GM12878 (cell line): ENCODE measurements at regions not wholly inside any gene's neighbourhood (a gene's known extent, or its start where the extent isn't known, plus 50 kb on each side); places are given as distances from the start of the nearest gene placed in this dataset.

Experiments used
- ATAC-seq: fragments of 200-7000 bp; cut with Tn5 transposase; 3 replicates; pipeline ENCODE4 v1.9.1; 2020; ENCODE audit warnings: mild to moderate bottlenecking, moderate library complexity
- BruUV-seq: library from RNA; stranded (reverse); fragments of 400-500 nt; replicated peaks from 2 replicates; lab custom pipeline; 2021; lab: Mats Ljungman, UMichigan
- CTCF ChIA-PET: fragments of 300-600 bp; sonication (Branson Sonifier 250); formaldehyde crosslinking; extraction: SDS; loops from one replicate; lab custom pipeline; 2021; ENCODE audit warnings: inconsistent platforms; lab: Yijun Ruan, JAX
- POLR2A ChIA-PET: fragments of 350-600 bp; formaldehyde crosslinking; extraction: SDS; loops from one replicate; lab custom pipeline; 2021; ENCODE audit warnings: inconsistent platforms; lab: Charles Lee
- RAD21 ChIA-PET: fragments of 300-600 bp; sonication (Branson Sonifier 250); formaldehyde crosslinking; loops from one replicate; lab custom pipeline; 2023; ENCODE audit warnings: antibody characterized with exemption; ENCODE audit not compliant: unreplicated experiment; lab: Charles Lee
- SMC1A ChIA-PET: fragments of 300-600 bp; sonication (Branson Sonifier 250); formaldehyde crosslinking; loops from one replicate; lab custom pipeline; 2023; ENCODE audit not compliant: unreplicated experiment, uncharacterized antibody; lab: Charles Lee
- DNase-seq: peaks from one replicate; pipeline ENCODE4 v3.0.0-alpha.2; 2011; ENCODE audit warnings: low read depth, low spot score
- FAIRE-seq: peaks from 3 replicates; lab custom pipeline; 2011; peaks lifted over from hg19 to GRCh38; lab: Jason Lieb, UNC
- H2AFZ ChIP-seq: 2 replicates; pipeline ENCODE4 v1.6.0; 2011; ENCODE audit warnings: low read depth, low read length, control low read depth; ENCODE audit not compliant: control insufficient read depth
- H3K27ac ChIP-seq: 2 replicates; pipeline ENCODE4 v1.5.1; 2011; ENCODE audit warnings: control low read depth; ENCODE audit not compliant: control insufficient read depth, insufficient read depth
- H3K27me3 ChIP-seq, 2 experiments: replicated peaks in 1 of 2; 2 replicates each; pipeline versions ENCODE4 v1.6.0 to v1.6.1; 2011; ENCODE audit warnings: low read length in 1 of 2; ENCODE audit not compliant: control insufficient read depth in 2 of 2, insufficient read depth in 2 of 2
- H3K36me3 ChIP-seq, 2 experiments: 2 replicates each; pipeline ENCODE4 v1.5.1; 2011; ENCODE audit warnings: low read length in 1 of 2; ENCODE audit not compliant: control insufficient read depth in 2 of 2, insufficient read depth in 2 of 2
- H3K4me1 ChIP-seq: 2 replicates; pipeline ENCODE4 v1.6.1; 2011; ENCODE audit warnings: mild to moderate bottlenecking, low read length, moderate library complexity, mixed read lengths; ENCODE audit not compliant: control insufficient read depth, insufficient read depth
- H3K4me2 ChIP-seq: 2 replicates; pipeline ENCODE4 v1.6.0; 2011; ENCODE audit warnings: control low read depth; ENCODE audit not compliant: control insufficient read depth, insufficient read depth
- H3K4me3 ChIP-seq: fragments of 200-600 bp; sonication (generic); 2 replicates; pipeline ENCODE4 v1.5.1; 2016
- H3K79me2 ChIP-seq: 2 replicates; pipeline ENCODE4 v1.6.0; 2011; ENCODE audit warnings: low read length; ENCODE audit not compliant: control insufficient read depth, insufficient read depth
- H3K9ac ChIP-seq: 2 replicates; pipeline ENCODE4 v1.8.0; 2011; ENCODE audit warnings: low read length, control low read depth, mixed read lengths; ENCODE audit not compliant: control insufficient read depth, insufficient read depth
- H3K9me3 ChIP-seq: replicated peaks from 3 replicates; pipeline ENCODE4 v1.5.1; 2011; ENCODE audit warnings: mild to moderate bottlenecking, low read length; ENCODE audit not compliant: control insufficient read depth, insufficient read depth
- H4K20me1 ChIP-seq: 2 replicates; pipeline ENCODE4 v1.6.0; 2011; ENCODE audit not compliant: control insufficient read depth, insufficient read depth
- ASH2L ChIP-seq: fragments of 300-600, 200-600 bp; sonication (generic); IDR thresholded peaks from 2 replicates; pipeline ENCODE4 v1.6.1; 2017; ENCODE audit warnings: low read depth, mild to moderate bottlenecking, borderline replicate concordance
- ESRRA ChIP-seq: IDR thresholded peaks from 2 replicates; pipeline ENCODE4 v1.6.1; 2012; ENCODE audit warnings: mild to moderate bottlenecking, low read length, improper control_type of control experiment
- FOXM1 ChIP-seq: IDR thresholded peaks from 2 replicates; pipeline ENCODE4 v1.6.1; 2012; ENCODE audit warnings: low read depth, mild to moderate bottlenecking, inconsistent platforms, low read length, moderate library complexity
- GATAD2B ChIP-seq: fragments of 450-650 bp; conservative IDR thresholded peaks from 2 replicates; pipeline ENCODE4 v1.6.1; 2017; ENCODE audit warnings: low read depth, mild to moderate bottlenecking, moderate library complexity
- NFYB ChIP-seq: IDR thresholded peaks from 2 replicates; pipeline ENCODE4 v1.6.1; 2011; ENCODE audit warnings: low read depth, mild to moderate bottlenecking, low read length, improper control_type of control experiment, moderate library complexity; ENCODE audit not compliant: insufficient read depth
- PML ChIP-seq: IDR thresholded peaks from 2 replicates; pipeline ENCODE4 v1.6.1; 2012; ENCODE audit warnings: low read length, inconsistent platforms
- RAD51 ChIP-seq: fragments of 450-650 bp; IDR thresholded peaks from 2 replicates; pipeline ENCODE4 v1.6.1; 2016; ENCODE audit warnings: moderate library complexity, mild to moderate bottlenecking, inconsistent platforms
- RB1 ChIP-seq: fragments of 450-650 bp; formaldehyde crosslinking; IDR thresholded peaks from 2 replicates; pipeline ENCODE4 v1.6.1; 2017; ENCODE audit warnings: mild to moderate bottlenecking, borderline replicate concordance
- SMC3 ChIP-seq: IDR thresholded peaks from 2 replicates; pipeline ENCODE4 v1.6.1; 2011; ENCODE audit warnings: low read length, improper control_type of control experiment, borderline replicate concordance
- WRNIP1 ChIP-seq: IDR thresholded peaks from 2 replicates; pipeline ENCODE4 v1.6.1; 2011; ENCODE audit warnings: low read depth, low read length, improper control_type of control experiment, borderline replicate concordance
- whole genome bisulfite sequencing: methylation state at CpG from one replicate; pipeline ENCODE4 v1.1.6; 2016; ENCODE audit warnings: low lambda C conversion rate; ENCODE audit not compliant: insufficient replicate concordance, insufficient coverage; ENCODE audit errors: missing lambda C conversion rate; 5-methylcytosine and 5-hydroxymethylcytosine counted together
- in situ Hi-C: fragments of 300-500 bp; cut with MboI; formaldehyde crosslinking; loops from 9 replicates; pipeline ENCODE4 v1.14.3; 2018; ENCODE audit warnings: mixed read lengths
- intact Hi-C: fragments of 100-400 bp; cut with micrococcal nuclease; formaldehyde crosslinking; loops from one replicate; pipeline ENCODE4 v1.14.2; 2022; ENCODE audit not compliant: unreplicated experiment
- TF ChIP-seq, protein P1 (sequence below): fragments of 450-650 bp; IDR thresholded peaks from 2 replicates; pipeline ENCODE4 v1.6.1; 2016; ENCODE audit warnings: mild to moderate bottlenecking
- TF ChIP-seq, protein P2 (sequence below): IDR thresholded peaks from 2 replicates; pipeline ENCODE4 v1.6.1; 2012; ENCODE audit warnings: low read depth, low read length, improper control_type of control experiment
- TF ChIP-seq, protein P3 (sequence below): IDR thresholded peaks from 2 replicates; pipeline ENCODE4 v1.6.1; 2012; ENCODE audit warnings: improper control_type of control experiment, low read depth, low read length; ENCODE audit not compliant: insufficient replicate concordance
- TF ChIP-seq, protein P4 (sequence below): fragments of 450-650 bp; IDR thresholded peaks from 2 replicates; pipeline ENCODE4 v1.6.1; 2017; ENCODE audit warnings: mild to moderate bottlenecking
- TF ChIP-seq, protein P5 (sequence below): IDR thresholded peaks from 2 replicates; pipeline ENCODE4 v1.6.1; 2011; ENCODE audit warnings: low read depth, low read length, improper control_type of control experiment, borderline replicate concordance

DNA sequence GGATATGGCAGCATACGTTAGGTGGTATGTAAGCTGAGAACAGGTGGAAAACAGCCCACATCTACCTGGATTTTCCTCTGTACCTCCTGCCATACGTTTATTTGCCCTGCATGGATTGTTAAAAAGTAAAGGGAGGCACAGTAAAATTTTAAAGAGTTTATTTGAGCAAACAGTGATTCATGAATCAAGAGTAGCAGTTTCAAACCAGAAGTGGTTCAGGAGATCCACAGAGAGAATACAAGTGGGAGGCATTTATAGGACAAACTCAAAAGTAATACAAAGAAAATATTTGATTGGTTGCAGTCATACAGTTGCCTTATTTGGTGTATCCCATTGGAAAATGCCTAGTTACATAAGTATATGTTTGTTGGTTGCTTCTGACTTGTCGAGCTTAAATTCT is 117.6 kb downstream of the FAM170A start:
- H3K27ac ChIP-seq = no peak overlapping the region
- FAIRE-seq (no peak), DNase-seq (no peak), ATAC-seq (no peak)
- RAD21 ChIA-PET = interaction anchor here (1.2 to 2.3 kb wide), 2 partner anchors 277 to 431 kb away, joined by 3 to 11 read pairs; no protein-coding TSS in a partner anchor
- POLR2A ChIA-PET = no interaction called here
- no peaks in the 10 kb centered on the region for H3K27me3 ChIP-seq
- H3K79me2 ChIP-seq = no peaks in the 10 kb centered on the region
- in situ Hi-C loops (loop anchor here (5.0 to 10.0 kb wide), 2 partner anchors 275 to 762 kb away; partner anchors contain the start of gene DTWD2), intact Hi-C loops (loop anchor here (10.0 kb wide), 1 partner anchor 482 kb away; no protein-coding TSS in a partner anchor)
- no peak overlapping the region for H2AFZ ChIP-seq
- WGBS = 15% methylated on average over 3 of the region's 3 CpGs
- no peak overlapping the region for H3K4me3 ChIP-seq
- SMC1A ChIA-PET = no interaction called here
- no peak overlapping the region for H3K4me2 ChIP-seq
- H3K4me1 ChIP-seq = no peaks in the 10 kb centered on the region
- H3K9me3 ChIP-seq = no peaks in the 10 kb centered on the region
- no peaks in the 10 kb centered on the region for H3K36me3 ChIP-seq
- BruUV-seq = no TSS peak
- CTCF ChIA-PET = interaction anchor here (1.4 to 2.3 kb wide), 2 partner anchors 276 to 759 kb away, joined by 4 to 6 read pairs; no protein-coding TSS in a partner anchor
- H4K20me1 ChIP-seq = no peaks in the 10 kb centered on the region
- H3K9ac ChIP-seq = no peak overlapping the region
- TF ChIP-seq RAD51 (no peak), SMC3 (no peak), PML (no peak), FOXM1 (no peak), NFYB (no peak), ASH2L (no peak), GATAD2B (no peak), ESRRA (no peak), RB1 (no peak), WRNIP1 (no peak)
- TF ChIP-seq, protein P1, sequence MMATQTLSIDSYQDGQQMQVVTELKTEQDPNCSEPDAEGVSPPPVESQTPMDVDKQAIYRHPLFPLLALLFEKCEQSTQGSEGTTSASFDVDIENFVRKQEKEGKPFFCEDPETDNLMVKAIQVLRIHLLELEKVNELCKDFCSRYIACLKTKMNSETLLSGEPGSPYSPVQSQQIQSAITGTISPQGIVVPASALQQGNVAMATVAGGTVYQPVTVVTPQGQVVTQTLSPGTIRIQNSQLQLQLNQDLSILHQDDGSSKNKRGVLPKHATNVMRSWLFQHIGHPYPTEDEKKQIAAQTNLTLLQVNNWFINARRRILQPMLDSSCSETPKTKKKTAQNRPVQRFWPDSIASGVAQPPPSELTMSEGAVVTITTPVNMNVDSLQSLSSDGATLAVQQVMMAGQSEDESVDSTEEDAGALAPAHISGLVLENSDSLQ = no peak
- TF ChIP-seq, protein P2, sequence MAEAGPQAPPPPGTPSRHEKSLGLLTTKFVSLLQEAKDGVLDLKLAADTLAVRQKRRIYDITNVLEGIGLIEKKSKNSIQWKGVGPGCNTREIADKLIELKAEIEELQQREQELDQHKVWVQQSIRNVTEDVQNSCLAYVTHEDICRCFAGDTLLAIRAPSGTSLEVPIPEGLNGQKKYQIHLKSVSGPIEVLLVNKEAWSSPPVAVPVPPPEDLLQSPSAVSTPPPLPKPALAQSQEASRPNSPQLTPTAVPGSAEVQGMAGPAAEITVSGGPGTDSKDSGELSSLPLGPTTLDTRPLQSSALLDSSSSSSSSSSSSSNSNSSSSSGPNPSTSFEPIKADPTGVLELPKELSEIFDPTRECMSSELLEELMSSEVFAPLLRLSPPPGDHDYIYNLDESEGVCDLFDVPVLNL = no peak
- TF ChIP-seq, protein P3, sequence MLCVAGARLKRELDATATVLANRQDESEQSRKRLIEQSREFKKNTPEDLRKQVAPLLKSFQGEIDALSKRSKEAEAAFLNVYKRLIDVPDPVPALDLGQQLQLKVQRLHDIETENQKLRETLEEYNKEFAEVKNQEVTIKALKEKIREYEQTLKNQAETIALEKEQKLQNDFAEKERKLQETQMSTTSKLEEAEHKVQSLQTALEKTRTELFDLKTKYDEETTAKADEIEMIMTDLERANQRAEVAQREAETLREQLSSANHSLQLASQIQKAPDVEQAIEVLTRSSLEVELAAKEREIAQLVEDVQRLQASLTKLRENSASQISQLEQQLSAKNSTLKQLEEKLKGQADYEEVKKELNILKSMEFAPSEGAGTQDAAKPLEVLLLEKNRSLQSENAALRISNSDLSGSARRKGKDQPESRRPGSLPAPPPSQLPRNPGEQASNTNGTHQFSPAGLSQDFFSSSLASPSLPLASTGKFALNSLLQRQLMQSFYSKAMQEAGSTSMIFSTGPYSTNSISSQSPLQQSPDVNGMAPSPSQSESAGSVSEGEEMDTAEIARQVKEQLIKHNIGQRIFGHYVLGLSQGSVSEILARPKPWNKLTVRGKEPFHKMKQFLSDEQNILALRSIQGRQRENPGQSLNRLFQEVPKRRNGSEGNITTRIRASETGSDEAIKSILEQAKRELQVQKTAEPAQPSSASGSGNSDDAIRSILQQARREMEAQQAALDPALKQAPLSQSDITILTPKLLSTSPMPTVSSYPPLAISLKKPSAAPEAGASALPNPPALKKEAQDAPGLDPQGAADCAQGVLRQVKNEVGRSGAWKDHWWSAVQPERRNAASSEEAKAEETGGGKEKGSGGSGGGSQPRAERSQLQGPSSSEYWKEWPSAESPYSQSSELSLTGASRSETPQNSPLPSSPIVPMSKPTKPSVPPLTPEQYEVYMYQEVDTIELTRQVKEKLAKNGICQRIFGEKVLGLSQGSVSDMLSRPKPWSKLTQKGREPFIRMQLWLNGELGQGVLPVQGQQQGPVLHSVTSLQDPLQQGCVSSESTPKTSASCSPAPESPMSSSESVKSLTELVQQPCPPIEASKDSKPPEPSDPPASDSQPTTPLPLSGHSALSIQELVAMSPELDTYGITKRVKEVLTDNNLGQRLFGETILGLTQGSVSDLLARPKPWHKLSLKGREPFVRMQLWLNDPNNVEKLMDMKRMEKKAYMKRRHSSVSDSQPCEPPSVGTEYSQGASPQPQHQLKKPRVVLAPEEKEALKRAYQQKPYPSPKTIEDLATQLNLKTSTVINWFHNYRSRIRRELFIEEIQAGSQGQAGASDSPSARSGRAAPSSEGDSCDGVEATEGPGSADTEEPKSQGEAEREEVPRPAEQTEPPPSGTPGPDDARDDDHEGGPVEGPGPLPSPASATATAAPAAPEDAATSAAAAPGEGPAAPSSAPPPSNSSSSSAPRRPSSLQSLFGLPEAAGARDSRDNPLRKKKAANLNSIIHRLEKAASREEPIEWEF = no peak
- TF ChIP-seq, protein P4, sequence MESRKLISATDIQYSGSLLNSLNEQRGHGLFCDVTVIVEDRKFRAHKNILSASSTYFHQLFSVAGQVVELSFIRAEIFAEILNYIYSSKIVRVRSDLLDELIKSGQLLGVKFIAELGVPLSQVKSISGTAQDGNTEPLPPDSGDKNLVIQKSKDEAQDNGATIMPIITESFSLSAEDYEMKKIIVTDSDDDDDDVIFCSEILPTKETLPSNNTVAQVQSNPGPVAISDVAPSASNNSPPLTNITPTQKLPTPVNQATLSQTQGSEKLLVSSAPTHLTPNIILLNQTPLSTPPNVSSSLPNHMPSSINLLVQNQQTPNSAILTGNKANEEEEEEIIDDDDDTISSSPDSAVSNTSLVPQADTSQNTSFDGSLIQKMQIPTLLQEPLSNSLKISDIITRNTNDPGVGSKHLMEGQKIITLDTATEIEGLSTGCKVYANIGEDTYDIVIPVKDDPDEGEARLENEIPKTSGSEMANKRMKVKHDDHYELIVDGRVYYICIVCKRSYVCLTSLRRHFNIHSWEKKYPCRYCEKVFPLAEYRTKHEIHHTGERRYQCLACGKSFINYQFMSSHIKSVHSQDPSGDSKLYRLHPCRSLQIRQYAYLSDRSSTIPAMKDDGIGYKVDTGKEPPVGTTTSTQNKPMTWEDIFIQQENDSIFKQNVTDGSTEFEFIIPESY = no peak
- TF ChIP-seq, protein P5, sequence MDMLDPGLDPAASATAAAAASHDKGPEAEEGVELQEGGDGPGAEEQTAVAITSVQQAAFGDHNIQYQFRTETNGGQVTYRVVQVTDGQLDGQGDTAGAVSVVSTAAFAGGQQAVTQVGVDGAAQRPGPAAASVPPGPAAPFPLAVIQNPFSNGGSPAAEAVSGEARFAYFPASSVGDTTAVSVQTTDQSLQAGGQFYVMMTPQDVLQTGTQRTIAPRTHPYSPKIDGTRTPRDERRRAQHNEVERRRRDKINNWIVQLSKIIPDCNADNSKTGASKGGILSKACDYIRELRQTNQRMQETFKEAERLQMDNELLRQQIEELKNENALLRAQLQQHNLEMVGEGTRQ = no peak
